Fibroblast of skin of abdomen (primary cell): ENCODE measurements at regions not wholly inside any gene's neighbourhood (a gene's known extent, or its start where the extent isn't known, plus 50 kb on each side); places are given as distances from the start of the nearest gene placed in this dataset.
"Not testable (repeated sequence)": the region's sequence is repeated elsewhere in the genome, so short reads cannot be mapped to it uniquely, and the experiment has no call there.

ENCODE experiments used
- DNase-seq: peaks from one replicate; pipeline ENCODE4 v3.0.0-alpha.2; 2013

GRCh38 chr2:39583213-39583612 lies 82.5 kb upstream of the TMEM178A start:
- no peak for DNase-seq

DNA sequence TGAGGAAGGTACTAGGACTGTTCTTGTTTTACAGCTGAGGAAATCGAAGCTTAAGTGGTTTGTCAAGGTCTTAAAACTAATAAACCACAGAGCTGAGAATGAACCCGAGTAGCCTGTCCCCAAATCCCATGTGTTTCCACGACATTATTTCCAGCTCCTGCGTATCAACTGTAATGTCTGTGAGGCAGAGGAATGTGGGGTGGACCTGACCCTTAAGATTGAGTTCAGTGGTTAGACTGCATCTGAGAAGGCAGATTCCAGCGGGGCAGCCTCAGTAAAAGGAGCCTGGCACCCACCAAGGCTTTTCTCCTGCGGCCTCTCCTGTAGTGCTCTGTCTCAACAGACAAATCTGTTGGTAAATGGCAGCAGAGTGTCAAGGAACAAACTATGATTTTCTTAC lies 81.9 kb upstream of the TMEM178A start:
- no peak for DNase-seq

- DNase-seq = peak; percentile 66
Observed at GRCh38 chr2:39584283-39584965, 81.3 kb upstream of the TMEM178A start.

GRCh38 chr2:39585531-39585930 lies 80.2 kb upstream of the TMEM178A start:
- DNase-seq = not testable (repeated sequence)

- DNase-seq = no peak
Observed at GRCh38 chr2:39587168-39587567, 78.5 kb upstream of the TMEM178A start.

GRCh38 chr2:39587641-39588040 lies 78.1 kb upstream of the TMEM178A start:
- no peak for DNase-seq

DNA sequence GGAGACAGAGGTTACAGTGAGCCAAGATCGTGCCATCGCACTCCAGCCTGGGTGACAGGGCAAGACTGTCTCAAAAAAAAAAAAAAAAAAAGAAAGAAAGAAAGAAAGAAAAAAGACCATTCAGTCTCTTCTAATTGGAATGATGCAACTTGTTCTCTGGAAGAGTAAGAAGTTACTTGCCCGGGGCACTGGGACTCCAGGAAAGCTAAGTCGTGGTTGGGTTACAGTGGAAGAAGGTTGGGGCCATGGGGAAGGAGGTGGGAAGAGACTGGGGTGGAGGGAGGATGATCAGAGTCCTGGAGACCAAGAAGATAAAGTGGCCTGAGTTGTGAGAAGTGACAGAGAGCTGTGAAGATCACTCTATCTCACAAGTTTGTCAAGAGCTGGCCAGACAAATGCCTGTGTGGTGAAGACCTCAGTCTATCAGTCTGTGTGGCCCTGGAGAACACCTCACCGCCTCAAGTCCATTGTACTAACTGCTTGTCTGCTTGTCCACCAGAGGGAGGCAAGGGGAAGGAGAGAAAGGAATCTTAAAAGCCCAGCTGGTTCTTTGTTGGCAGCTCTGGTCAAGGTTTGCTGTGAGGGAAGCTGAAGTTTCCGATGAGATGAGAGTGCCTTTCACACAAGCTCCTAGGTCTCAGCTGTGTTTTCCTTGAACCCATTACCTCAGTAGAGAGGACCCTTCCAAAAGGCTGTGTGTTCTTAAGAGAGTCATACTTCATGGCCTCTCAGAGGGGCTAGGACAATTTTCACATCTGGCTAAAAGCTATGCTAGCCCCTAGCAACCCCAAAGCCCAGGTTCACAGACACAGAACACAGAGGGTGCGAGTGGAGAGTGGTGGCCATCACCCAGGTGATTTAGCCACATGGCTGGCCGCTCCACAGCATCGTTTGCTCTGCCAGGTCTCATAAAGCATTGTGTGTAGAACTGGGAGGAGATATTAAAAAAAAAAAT lies 72.0 kb upstream of the TMEM178A start:
- peak; percentile 79 for DNase-seq

DNA sequence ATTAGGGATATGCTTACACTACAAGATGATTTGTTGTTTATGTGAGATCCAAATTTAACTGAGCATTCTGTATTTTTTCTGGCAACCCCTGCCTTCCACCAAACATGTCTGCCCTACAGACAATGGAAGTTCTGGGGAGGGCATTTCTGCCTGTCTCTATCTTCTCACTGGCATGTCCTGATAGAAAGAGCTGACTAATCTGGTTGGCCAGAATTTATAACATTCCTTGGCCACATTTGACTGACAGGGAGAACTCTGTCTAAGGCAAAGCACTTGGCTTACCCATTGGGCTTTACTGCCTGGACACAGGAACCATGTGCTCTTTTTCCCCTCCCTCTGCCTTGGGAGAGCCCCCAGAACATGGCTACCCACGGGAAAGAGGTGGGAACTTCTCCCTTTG lies 70.6 kb upstream of the TMEM178A start:
- no peak for DNase-seq

- no peak for DNase-seq
Observed at GRCh38 chr2:39597314-39597713, 68.4 kb upstream of the TMEM178A start.

- DNase-seq = no peak
Observed at GRCh38 chr2:39602616-39603015, 63.1 kb upstream of the TMEM178A start.

- no peak for DNase-seq
Observed at GRCh38 chr2:39603436-39603835, 62.3 kb upstream of the TMEM178A start.

- no peak for DNase-seq
Observed at GRCh38 chr2:39604866-39605265, 60.9 kb upstream of the TMEM178A start.

- no peak for DNase-seq
Observed at GRCh38 chr2:39606585-39606984, 59.1 kb upstream of the TMEM178A start.

GRCh38 chr2:39607538-39608262 lies 58.0 kb upstream of the TMEM178A start:
- no peak for DNase-seq

DNA sequence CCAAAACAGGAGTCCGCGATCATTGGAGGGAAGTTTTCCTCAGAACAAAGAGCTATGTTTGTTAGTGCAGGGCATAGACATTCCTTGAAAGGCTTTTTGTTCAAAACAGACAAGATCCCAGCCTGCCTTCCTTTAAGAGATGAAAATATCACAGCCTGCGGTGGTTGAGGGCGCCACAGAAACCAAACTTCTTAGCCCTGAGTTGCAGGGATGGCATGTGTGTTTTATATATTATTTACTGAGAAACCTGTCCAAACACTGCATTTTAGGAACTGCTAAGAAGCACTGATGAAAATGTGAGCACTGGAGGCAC lies 57.5 kb upstream of the TMEM178A start:
- DNase-seq = no peak

DNA sequence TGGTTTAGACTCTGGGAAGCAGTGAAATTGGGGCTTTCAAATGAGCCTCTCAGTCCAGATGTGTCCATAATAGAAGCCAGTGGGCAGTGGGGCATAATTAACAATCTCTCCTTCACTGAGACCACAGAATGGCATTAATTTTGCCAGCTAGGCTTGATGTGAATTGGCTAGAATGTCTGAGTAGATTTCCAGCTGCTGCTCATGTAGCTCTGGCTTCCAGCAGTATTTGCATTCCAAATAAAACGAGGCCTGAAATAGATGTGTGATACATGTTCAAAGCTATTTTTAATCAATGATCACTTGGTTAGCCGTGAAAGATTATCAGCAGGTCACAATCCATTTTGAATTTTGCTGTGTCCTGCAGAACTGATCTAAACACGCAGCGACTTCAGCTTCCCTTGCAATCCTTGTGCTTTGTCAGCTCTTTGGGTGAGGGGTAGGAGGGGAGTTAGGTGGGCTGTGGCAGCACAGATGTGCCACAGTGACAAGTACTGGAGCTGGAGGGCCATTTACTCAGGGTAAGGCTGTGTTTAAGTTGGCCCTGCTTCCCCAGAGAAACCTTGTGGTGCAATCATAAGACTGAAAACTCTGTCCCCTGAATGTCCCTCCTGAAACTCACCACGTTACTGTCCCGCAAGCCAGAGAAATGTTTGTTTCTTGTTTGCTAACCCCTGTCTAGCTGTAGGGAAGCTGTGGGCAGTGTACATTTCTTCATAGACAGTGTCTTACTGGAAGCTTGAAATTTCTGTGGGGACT lies 56.9 kb upstream of the TMEM178A start:
- no peak for DNase-seq

DNA sequence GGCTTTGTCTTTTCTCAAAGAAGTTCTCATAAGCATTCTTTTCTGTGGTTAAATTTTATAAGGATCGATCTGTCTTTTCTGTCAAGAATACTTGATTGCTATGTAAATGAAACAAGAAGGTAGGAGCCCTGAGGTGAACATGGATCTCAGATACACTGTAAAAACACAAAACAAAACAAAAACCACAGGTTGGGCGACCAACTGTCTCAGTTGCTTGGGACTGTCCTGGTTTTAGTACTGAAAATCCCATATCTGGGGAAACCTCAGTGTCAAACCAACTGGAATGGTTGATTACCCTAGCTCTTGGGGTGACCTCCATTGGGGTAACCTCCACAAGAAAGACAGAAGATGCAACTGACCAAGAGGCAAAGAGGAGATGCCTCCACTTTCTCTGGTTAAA lies 55.8 kb upstream of the TMEM178A start:
- no peak for DNase-seq

- no peak for DNase-seq
Observed at GRCh38 chr2:39615675-39616074, 50.0 kb upstream of the TMEM178A start.
